ENCODE measurements at regions not wholly inside any gene's neighbourhood (a gene's known extent, or its start where the extent isn't known, plus 50 kb on each side); places are given as distances from the start of the nearest gene placed in this dataset.

DNA sequence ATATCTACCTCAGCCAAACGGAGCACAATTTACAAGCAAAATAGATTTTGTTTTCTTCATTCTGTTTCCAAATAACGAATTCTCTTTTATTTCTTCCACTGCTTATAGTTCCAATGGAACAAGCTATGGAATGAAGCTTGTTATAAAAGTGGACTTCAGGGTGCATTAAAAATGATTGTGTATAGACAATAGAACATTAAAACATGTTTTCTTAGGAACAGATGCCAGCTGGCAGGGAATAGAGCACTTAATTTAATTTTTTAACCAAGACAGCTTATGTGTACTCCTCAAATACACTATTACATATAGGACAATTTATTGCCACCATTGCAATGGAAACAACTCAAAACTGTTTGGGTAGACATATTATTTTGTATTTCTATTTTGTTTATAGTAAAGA is 860.1 kb upstream of the TYRP1 start:
- Histone ChIP-seq H3K4me3 (no peak overlapping the region), H3K36me3 (no peaks in the 10 kb centered on the region), H3K27ac (no peak overlapping the region), H3K9me3 (peaks cover 8% of the 10 kb centered on the region), H3K4me1 (no peaks in the 10 kb centered on the region), H3K27me3 (ENCODE audit: low read depth) (no peaks in the 10 kb centered on the region)
- DNase-seq = no peak
- no peak for ATAC-seq
- intact Hi-C loops (cut with DNase I) = no loop called here
- TF ChIP-seq, protein P1, sequence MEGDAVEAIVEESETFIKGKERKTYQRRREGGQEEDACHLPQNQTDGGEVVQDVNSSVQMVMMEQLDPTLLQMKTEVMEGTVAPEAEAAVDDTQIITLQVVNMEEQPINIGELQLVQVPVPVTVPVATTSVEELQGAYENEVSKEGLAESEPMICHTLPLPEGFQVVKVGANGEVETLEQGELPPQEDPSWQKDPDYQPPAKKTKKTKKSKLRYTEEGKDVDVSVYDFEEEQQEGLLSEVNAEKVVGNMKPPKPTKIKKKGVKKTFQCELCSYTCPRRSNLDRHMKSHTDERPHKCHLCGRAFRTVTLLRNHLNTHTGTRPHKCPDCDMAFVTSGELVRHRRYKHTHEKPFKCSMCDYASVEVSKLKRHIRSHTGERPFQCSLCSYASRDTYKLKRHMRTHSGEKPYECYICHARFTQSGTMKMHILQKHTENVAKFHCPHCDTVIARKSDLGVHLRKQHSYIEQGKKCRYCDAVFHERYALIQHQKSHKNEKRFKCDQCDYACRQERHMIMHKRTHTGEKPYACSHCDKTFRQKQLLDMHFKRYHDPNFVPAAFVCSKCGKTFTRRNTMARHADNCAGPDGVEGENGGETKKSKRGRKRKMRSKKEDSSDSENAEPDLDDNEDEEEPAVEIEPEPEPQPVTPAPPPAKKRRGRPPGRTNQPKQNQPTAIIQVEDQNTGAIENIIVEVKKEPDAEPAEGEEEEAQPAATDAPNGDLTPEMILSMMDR (IDR thresholded peaks at IDR 0.05) = no peak

DNA sequence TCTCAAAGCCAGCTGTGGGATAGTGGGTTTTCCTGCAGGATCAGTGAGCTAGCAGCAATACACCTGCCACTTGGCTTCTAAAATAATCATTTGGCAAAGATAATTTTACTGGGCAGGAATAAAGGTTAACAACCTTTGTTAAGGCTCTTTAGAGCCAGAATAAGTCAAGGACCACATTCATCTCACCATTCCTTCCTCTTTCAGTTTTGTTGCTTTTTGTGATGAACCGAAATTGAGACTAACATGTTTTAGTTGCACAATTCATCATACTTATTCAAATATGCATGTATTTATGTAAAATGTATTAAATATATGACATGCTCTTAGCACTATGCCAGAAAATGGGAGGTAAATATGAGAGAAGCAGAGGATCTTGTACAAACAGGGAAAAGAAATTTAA is 824.4 kb upstream of the TYRP1 start:
- TF ChIP-seq, protein P1 (IDR thresholded peaks at IDR 0.05) = no peak
- Histone ChIP-seq H3K27me3 (ENCODE audit: low read depth) (no peaks in the 10 kb centered on the region), H3K4me3 (no peak overlapping the region), H3K4me1 (no peaks in the 10 kb centered on the region), H3K9me3 (no peaks in the 10 kb centered on the region), H3K36me3 (no peaks in the 10 kb centered on the region), H3K27ac (no peak overlapping the region)
- intact Hi-C loops (cut with DNase I) = no loop called here
- DNase-seq (no peak), ATAC-seq (no peak)

DNA sequence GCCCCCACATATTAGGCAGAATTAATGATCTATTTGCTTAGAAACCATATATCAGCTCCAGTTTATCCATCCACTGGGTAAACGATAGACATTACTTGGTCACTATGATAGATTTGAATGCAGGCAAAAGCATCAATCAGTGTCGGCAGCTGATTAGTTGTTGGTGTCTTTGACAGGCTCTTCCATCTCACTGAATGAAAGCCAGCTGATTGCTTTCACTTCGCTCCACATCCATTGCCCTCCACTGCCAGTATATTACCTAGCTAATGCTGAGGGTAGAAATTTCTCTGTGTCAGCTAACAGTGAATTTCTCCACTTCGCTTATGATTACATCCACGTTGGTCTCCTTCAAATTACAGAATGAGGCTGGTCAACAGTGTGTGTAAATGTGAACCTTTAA is 821.3 kb upstream of the TYRP1 start:
- no peak overlapping the region for H3K4me3 ChIP-seq
- no peaks in the 10 kb centered on the region for H3K9me3 ChIP-seq
- no peaks in the 10 kb centered on the region for H3K4me1 ChIP-seq
- H3K36me3 ChIP-seq = no peaks in the 10 kb centered on the region
- DNase-seq (no peak), ATAC-seq (no peak)
- TF ChIP-seq, protein P1 (IDR thresholded peaks at IDR 0.05) = no peak
- intact Hi-C loops (cut with DNase I) = no loop called here
- no peak overlapping the region for H3K27ac ChIP-seq
- no peaks in the 10 kb centered on the region for H3K27me3 ChIP-seq (ENCODE audit: low read depth)

DNA sequence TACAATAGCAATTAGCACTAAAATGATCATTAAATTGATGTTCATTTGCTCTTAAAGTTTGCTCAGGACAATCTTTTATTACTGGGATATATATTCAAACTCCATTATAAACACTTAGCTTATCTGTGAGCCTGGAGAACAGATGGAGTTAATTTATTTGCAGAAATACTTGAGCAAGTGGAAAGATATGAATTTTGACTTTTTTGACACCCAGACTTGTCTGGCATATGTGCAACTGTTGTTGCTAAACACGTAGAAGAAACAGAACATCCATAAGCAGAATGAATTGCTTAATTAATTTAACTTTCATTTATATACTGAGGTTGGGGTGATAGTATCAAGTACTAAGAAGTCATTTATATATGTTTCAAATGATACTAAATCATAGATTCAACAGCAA is 820.7 kb upstream of the TYRP1 start:
- no peaks in the 10 kb centered on the region for H3K9me3 ChIP-seq
- no peak for DNase-seq
- H3K36me3 ChIP-seq = no peaks in the 10 kb centered on the region
- ATAC-seq = no peak
- no peaks in the 10 kb centered on the region for H3K4me1 ChIP-seq
- no peak overlapping the region for H3K27ac ChIP-seq
- H3K4me3 ChIP-seq = no peak overlapping the region
- H3K27me3 ChIP-seq (ENCODE audit: low read depth) = no peaks in the 10 kb centered on the region
- TF ChIP-seq, protein P1 (IDR thresholded peaks at IDR 0.05) = no peak
- intact Hi-C loops (cut with DNase I) = no loop called here

DNA sequence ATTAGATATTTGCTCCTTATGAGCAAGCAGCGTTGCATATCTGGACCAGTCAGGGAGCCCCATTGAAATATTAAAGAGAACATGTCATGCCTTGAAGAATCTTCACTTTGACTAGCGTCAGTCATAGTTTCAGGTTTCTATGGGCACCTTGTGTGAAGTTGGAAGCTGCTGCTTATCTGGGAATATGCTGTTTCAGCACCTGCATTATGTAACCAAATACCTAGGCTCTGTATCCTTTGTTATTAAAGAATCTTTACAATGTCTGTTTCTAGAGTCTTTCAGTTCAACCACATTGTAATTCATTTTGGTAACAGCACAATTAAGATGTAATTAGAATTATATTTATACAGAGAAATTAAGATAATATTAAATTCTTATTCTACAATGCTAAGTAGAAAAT is 818.8 kb upstream of the TYRP1 start:
- TF ChIP-seq, protein P1 (IDR thresholded peaks at IDR 0.05) = no peak
- Histone ChIP-seq H3K27ac (no peak overlapping the region), H3K4me3 (no peak overlapping the region), H3K27me3 (ENCODE audit: low read depth) (no peaks in the 10 kb centered on the region), H3K4me1 (no peaks in the 10 kb centered on the region), H3K9me3 (no peaks in the 10 kb centered on the region), H3K36me3 (no peaks in the 10 kb centered on the region)
- intact Hi-C loops (cut with DNase I) = no loop called here
- DNase-seq (no peak), ATAC-seq (no peak)

DNA sequence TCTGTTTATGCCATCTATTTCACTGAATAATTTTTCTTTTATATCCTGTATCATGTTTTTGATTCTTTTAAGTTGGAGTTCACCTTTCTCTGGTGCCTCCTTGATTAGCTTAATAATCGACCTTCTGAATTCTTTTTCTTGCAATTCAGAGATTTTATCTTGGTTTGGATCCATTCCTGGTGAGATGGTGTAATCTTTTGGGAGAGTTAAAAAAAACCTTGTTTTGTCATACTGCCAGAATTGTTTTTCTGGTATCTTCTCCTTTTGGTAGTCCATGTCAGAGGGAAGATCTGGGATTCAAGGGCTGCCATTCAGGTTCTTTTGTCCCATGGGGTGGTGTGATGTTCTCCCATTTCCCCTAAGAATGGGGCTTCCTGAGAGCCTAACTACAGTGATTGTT is 800.8 kb upstream of the TYRP1 start:
- H3K4me1 ChIP-seq = no peaks in the 10 kb centered on the region
- no peak overlapping the region for H3K27ac ChIP-seq
- no peaks in the 10 kb centered on the region for H3K27me3 ChIP-seq (ENCODE audit: low read depth)
- TF ChIP-seq, protein P1 (IDR thresholded peaks at IDR 0.05) = no peak
- intact Hi-C loops (cut with DNase I) = no loop called here
- no peak overlapping the region for H3K4me3 ChIP-seq
- H3K9me3 ChIP-seq = no peaks in the 10 kb centered on the region
- ATAC-seq (no peak), DNase-seq (no peak)
- no peaks in the 10 kb centered on the region for H3K36me3 ChIP-seq
